Right renal pelvis (tissue), 4 donors: ENCODE measurements at regions not wholly inside any gene's neighbourhood (a gene's known extent, or its start where the extent isn't known, plus 50 kb on each side); places are given as distances from the start of the nearest gene placed in this dataset.

Experiments
- DNase-seq, 4 donors: peaks; one replicate each; pipeline ENCODE4 v3.0.0-alpha.2; 2013; ENCODE audit warnings: low read depth in 4 of 4, low spot score in 3 of 4, missing footprints in 1 of 4

DNA sequence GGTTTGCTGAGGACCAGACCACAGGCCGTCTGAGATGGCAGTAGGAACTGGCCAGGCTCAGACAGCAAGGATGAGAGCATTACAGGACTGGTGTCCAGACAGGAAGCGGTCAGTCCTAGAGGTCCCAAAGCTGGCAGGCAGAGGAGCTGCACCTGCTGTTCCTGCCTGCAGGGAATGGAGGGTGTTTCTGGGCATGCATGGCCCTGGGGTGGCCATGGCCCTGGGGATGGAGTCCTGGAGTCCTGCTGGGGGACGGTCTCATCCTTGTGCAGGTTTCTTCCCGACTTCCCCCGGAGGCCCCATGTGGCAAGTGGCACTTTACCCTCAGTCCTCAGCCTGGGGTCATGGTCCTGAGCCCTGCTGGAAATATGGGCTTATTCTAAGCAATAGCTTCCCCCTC is 274.9 kb upstream of the ADARB2 start:
- no peak for DNase-seq

DNA sequence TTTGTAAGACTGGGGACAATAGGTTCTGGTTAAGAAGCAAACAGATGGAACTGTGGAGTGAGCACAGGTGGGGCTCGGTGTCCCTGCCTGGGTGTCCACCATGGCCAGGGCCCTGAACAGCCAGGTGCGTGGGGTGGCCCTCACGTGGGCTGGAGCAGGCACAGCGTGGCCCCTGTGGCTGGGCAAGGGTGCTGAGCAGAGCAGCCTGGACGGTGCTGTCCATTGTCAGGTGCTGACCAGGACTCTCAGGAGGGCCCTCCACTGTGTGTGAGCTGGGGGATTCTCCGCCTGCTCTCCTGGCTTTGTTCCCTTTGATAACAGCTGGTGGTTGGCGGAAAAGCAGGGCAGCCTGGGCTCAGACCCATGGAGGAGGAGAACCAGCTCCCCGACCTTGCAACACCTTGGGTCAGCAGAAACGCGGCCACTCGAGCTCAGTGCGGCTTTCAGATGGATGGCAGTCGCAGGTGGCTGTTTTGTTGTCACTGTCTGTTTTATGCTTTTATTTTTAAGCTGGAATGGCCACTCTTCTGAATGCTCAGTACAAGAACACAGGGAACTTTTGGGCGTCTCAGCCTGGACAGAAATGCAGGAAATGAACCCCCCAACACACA is 273.9 kb upstream of the ADARB2 start:
- DNase-seq = peak; percentile 2 to 7 (median 5)

DNA sequence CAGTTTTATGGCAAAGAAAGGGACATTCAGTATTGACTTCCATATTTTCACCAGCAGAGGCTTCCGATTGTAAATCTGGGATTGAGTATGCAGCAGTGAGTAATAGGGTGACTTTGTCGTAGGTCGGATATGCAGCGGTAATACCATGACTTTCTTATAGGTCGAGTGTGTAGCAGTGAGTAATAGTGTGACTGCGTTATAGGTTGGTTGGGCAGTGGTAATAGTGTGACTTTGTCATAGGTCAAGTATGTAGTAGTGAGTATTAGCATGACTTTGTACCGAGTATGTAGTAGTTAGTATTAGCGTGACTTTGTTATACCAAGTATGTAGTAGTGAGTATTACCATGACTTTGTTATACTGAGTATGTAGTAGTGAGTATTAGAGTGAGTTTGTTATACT is 268.2 kb upstream of the ADARB2 start:
- DNase-seq = no peak

DNA sequence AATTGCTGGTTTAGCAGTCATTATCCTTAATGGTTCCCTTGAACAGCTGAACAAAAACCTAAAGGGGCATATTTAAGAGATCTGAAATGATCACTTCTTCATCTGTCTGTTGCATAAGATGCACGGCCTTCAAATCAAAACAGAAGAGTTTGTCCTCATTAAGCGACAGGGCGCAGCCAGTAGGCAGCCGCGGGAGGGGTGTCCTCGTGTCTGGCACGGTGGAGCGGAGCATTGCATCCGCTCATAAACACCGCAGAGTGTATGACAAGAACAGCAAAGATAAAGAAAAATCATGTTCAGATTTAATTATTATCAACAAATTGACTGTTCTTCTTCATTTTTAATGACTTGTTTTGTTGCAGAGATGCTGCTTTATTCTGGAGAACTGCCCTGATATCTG is 255.6 kb upstream of the ADARB2 start:
- no peak for DNase-seq

DNA sequence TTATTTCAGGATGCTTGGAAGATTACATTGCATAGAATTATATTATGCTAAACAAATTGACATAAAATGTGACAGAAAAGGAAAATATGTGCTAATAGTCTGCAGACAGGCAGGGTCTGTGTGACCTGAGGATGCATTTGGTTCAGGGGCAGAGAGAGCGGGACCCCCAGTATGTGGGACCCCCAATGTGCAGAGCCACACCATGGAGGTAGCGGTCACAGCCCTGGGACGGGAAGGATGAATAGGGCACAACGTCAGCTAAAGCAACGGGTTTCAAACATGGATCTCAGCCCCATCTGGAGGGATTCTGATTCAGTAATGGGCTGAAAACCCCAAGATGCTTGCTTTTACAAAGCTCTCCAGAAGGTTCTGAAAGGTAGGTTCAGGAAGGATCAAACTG is 251.8 kb upstream of the ADARB2 start:
- no peak for DNase-seq

DNA sequence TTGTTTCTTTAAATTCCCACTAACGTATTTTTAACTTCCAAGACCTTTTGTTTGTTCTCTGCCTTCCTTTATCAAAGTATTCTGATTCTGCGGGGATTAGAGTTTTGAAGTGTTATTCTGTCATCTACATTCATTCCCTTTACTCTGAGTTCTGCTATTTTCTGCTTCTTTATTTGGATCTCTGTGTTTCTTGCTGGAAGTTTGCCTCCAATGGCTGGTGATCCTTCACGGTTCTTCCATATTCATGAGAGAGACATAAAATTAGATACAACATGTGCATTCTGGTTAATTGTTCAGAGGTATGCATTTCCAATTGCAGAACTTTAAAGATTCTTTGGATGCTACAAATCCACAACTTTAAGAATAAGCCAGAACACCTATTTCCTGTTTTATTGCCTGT is 244.7 kb upstream of the ADARB2 start:
- no peak for DNase-seq

DNA sequence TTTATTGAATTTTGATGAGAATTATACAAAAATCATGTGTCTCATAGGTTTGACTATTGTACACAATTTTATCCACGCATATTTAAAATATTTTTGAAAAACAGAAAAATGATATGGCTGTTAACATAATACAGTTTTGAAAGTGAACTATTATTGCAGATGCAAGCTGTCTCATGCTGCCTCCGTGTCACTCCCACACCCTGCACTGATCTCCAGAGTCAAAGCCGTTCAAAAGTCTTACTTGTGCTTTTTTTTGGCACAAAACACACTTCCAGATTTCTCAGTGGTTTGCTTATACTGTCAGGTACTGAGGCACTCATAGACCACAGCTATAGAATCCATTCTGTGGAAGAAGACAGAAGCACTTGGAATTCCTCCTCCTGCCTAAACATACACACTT is 243.1 kb upstream of the ADARB2 start:
- DNase-seq = no peak

DNA sequence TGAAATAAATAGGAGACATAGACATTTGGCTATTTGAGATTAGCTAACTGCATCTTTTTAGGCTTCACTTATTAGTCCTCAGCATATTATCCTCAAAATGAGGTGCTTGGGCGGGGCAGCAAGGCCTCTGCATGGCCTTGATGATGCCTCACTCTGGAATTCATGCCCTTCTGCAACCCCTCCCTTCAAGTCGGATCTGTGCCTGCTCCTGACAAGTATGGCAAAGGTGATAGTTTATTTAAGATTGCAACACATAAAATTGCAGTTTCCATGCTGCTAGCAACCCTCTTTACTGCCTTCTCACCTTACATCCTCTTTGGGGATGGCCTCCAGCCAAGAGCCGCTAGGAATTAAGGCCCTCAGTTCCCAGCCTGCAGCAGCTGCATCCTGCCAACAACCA is 241.3 kb upstream of the ADARB2 start:
- DNase-seq = no peak

DNA sequence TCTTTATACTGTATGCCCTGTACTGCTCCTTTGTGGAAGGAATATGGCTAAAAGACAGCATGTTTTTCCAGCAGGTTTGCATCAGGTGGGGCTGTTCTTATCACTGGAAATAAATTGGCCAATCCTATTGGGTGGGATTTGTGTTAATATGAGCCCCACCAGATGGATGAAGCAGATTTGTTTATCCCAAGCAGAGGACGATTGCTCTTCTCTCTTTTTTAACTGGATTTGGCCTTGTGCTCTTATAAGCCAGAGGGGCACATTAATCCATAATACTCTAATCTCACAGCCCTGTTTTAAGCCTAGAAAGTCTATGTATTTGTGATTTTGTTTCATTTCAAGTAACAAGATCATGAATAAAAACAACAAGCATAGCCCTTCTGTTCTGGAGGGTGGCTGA is 240.1 kb upstream of the ADARB2 start:
- DNase-seq = no peak

DNA sequence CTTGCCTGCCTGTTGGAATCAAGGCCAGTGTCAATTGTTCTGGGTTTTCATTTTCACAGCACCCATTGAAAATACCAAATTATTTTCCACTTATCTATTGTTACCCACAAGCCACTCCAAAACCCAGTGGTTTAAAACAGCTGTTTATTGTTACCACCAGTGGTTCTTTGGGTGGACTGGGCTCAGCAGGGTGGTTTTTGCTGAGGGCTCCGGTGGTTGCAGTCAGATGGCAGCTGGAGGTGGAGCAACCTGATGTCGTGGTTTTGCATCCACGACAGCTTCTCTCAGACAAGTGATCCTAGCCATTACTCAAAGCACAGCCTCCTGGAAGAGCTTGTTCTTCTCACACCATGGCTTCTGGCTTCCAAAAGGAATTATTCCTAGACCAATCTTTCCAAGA is 235.1 kb upstream of the ADARB2 start:
- DNase-seq = no peak

DNA sequence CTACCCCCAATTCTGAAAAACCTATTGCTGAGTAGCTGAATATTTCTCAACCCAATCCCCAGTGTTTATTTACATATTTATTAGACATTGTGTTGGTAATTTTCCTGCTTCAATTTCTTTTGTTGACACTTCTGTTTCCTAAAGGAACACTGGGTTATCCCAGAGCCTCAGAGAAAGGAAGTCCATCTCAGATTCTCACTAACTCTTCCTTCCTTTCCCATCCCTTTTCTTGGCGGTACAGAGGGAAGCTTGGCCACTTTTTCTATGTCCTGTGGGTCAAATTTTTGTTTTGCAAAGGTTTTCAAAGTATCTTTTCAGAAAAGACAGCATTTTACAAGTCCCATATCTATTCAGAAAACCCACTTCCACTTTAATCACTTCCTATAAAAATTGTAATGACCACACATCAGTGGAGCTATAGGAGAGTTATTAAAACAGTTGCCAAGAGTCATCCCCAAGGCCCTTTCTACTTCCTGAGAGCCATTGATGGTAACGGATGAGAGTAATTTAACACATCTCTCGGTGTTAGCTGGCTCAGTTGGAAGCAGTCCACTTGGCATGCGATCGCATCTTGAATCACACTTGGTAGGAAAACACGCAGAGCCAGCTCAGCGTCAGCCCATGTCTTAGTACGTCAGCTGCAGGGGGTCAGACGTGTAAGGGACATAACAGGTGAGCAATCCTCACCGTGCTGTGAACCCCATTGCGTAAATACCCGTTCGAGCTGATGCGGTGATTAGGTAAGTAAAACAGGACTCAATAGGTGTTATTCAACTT is 231.1 kb upstream of the ADARB2 start:
- DNase-seq = peak in 1 of 4 donors; percentile 4

DNA sequence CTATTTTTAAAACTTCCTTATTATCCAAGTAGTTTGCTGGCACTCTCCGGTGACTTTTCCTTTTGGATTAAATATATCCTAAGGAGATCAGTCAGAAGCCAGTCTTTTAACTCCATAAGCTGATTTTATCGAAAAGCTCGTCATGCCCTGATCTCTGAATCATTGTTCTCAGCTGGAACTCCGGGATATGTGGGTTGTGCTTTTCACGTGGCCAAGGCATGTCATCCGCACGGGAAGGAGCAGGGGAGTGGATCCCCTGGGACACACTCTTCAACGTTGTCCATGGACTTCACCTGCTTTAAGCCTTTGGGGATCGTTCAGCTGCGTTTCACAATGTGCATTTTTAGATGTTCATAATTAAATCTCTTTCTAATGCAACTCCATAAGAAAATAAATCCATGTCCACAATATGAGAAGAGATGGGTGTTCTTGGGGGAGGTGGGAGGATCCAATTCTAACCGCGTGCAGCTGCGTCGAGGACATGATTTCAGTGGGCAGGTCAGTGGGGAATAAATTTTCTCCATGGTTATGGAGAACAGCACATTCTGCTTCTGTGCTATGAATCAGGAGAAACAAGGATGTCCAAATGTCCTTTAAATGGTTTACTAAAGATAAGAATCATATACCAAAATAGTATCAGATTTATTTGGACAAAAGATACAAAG is 229.5 kb upstream of the ADARB2 start:
- no peak for DNase-seq

DNA sequence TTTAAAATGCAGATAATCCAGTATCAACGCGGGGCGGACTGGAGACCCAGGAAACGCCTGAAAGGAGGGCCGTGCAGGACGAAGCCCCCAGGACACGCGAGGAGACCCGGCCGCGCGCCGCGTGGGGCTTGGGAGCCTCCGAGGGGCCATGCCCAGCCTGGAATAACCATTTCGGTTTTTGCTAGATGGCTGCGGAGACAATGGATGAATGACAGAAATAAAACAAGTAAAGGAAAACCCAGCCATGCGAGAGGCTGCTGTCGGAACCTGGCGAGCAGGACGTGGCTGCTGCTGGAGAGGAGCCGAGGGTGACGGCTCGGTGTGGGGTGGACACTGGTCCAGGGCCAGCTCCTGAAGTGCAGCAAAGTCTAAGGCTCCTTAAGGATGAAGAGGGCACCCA is 227.2 kb upstream of the ADARB2 start:
- no peak for DNase-seq

DNA sequence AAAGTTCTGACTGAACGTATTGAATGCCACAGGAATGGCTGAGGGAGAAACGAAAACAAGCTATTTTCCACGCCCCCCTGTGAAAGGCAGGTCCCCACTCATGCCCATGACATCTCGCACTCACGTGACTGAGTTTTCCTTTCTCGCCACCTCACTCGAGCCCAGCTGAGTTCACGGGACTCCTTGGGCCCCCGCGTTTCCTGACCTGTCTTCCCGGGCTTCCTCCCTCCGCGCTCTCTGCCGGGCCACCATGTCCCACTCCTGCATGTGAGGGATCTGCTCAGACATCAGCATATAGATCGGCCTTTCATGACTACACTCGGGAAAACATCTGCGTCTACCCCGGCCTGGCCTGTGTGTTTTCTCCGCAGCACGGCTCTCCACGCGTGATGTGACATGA is 226.0 kb upstream of the ADARB2 start:
- DNase-seq = no peak

DNA sequence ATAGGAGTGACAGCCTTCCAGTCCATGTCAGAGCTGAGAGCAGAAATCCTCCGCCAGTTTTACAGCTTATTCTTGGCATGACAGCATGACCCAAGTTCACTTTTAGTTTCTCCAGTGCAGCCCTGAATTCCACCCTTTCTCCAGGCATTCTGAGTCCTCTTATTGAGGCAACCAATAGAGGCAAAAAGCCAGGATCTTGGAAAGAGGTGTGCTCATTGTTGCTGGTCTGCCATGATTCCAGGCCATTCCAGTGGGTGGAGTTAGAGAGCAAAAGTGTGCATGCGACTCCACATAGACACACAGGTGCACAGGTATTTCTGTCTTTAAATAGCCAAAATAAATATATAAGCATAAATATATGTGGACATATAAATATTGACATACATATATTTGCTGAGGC is 224.7 kb upstream of the ADARB2 start:
- DNase-seq = no peak

DNA sequence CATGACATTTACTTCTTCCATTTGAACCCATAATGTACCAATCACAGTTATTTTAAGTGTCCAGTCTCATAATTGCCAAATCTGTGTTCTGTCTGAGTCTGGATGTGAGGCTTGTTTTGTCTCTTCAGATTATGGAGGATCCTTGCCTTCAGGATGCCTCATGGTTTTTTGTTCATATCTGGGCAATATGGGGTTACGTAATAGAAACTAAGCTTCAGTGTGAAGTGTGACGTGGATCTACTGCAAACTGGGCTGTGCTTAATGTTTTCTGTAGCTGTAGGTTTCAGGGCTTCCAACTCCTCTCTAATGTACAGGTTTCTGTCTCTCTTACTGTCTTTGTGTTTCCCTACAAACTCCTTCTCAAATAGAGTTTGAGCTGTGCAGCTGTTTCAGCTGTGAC is 223.7 kb upstream of the ADARB2 start:
- no peak for DNase-seq

DNA sequence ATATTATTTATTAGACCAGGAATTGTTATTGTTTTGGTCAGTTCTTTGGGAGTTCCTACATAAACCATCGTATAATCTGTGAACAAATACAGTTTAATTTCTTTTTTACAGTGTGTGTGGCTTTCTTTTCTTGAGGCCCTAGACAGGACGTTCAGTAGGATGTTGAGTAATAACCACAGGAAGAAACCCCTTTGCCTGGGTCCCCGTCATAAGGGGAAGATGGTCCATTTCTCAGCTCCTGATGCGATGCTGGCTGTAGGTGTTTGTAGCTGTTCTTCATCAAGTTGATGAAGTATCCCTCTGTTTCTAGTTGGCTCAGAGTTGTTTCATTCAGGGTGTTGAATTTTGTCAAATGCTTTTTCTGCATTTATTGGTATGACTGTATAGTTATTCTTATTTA is 219.7 kb upstream of the ADARB2 start:
- no peak for DNase-seq

DNA sequence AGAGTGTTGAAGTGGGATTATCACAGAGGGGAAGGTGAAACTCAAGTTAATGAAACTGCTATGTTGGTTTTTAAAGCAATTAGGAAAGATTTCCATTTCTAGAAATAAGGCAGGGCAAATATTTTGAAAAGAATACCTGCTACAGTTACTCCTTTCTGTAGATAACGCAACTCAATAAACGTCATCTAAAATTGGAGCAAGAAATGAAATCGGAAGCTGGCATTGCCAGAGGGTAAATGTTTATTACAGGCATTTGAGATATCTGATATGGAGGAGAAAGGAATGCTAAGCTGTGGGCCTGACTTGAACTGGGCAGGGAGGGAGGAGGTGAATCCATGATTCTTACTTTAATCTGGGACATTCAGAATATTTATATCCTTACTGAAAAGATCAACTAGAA is 217.0 kb upstream of the ADARB2 start:
- DNase-seq = no peak

DNA sequence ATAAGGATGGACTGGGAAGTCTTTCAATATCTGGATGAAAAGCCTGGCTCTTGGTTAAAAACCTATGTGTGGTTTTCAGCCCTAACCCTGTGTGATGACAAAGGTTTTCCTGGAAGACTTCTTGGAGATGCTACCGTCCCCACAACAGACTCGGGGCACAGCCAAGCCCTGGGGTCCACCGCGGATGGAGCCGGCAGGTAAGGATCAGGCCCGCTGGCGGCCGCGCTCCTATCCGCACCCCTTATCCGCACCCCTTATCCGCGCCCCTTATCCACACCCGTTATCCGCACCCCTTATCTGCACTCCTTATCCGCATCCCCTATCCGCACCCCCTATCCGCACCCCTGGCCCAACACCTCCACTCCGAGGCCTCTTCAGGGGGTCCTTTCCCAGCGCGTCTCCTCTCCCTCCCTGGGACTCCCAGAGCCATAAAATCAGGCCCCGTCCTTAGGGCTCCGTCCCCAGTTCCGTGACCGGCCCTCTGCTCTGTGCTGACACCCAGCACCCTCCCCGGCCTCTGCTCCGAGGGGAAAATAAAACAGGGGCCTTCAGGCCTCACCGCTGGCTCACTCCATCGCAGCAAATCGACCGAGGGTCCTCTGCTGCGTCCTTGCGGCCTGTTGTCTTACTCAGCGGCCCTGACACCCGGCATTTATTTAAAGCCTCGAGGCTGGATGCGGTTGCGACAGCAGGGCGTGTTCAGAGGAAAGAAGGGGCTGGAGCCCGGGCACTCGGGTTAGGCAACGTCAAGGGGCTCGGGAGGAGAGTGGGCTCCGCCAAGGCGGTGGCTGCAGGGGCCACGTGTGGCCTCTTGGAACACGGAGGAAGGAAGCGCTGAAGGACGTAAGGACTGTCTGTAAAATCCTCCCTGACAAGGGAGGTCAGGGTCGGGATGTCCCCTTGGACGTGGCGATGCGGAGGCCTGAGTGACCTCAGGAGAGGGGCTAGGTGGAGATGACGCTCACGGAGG is 215.1 kb upstream of the ADARB2 start:
- DNase-seq = no peak

DNA sequence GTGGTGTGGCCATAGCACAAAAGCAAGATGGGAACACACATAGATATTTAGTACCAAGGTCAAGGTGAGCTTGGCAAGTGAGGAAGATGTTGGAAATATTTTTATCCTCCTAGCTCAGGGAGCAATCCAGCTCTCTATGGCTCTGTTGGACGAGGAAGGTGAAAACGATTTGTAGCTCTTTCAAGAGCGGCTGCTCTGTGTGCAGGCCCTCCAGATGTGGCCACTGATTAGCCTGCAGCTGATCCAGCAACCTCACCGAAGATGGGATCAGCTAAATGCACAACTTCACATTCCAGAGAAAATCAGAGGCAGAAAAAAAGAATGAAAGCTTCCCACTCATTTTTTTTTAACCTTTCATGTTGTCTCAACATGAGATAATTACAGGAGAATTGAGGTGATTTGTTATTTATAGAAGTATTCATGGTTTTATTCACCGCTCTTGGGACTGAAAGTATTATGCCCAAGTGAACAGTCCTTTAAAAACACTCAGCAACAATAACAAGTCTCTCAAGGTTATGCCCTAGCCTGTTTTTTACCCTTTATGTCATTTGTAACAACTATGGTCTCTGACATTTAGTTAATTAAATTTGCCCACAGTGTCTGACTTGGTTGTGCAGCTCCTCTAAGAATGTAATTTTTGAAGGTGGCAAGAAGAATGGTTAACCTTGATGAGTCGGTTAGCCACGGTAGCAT is 213.6 kb upstream of the ADARB2 start:
- DNase-seq = no peak
